DOHH2 (cell line): ENCODE measurements at regions not wholly inside any gene's neighbourhood (a gene's known extent, or its start where the extent isn't known, plus 50 kb on each side); places are given as distances from the start of the nearest gene placed in this dataset.

Source experiments
- EZH2phosphoT487 ChIP-seq: fragments of 200-600 bp; sonication (generic); IDR thresholded peaks from 2 replicates; pipeline ENCODE4 v1.6.1; 2017; ENCODE audit warnings: borderline replicate concordance, mild to moderate bottlenecking, antibody characterized with exemption, low read length, moderate library complexity, mixed read lengths
- TF ChIP-seq, protein P1 (sequence below): fragments of 200-600 bp; sonication (generic); IDR thresholded peaks from one replicate; pipeline ENCODE4 v1.5.1; 2014; ENCODE audit warnings: antibody characterized with exemption, mild to moderate bottlenecking, low read depth, low read length; ENCODE audit not compliant: poor library complexity, severe bottlenecking

DNA sequence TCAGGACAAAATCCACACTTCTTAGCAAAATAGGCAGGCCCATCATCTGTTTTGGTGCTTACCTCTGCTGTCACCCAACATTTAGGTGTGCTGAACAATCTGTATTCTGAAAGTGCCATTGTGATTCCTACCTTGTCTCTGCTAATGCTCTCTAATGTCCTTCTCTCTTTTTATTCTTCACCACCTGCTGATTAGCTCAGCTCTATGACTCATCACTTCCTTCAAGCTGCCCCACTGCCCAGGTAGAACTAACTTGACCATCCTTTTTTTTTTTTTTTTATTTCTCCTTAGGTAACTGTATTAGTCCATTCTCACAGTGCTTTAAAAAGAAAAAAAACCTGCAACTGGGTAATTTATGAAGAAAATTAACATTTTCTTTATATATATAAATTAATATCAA lies 478.7 kb upstream of the POU3F3 start:
- TF ChIP-seq, protein P1, sequence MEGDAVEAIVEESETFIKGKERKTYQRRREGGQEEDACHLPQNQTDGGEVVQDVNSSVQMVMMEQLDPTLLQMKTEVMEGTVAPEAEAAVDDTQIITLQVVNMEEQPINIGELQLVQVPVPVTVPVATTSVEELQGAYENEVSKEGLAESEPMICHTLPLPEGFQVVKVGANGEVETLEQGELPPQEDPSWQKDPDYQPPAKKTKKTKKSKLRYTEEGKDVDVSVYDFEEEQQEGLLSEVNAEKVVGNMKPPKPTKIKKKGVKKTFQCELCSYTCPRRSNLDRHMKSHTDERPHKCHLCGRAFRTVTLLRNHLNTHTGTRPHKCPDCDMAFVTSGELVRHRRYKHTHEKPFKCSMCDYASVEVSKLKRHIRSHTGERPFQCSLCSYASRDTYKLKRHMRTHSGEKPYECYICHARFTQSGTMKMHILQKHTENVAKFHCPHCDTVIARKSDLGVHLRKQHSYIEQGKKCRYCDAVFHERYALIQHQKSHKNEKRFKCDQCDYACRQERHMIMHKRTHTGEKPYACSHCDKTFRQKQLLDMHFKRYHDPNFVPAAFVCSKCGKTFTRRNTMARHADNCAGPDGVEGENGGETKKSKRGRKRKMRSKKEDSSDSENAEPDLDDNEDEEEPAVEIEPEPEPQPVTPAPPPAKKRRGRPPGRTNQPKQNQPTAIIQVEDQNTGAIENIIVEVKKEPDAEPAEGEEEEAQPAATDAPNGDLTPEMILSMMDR: no peak
- TF ChIP-seq EZH2phosphoT487: no peak
